ENCODE measurements at regions not wholly inside any gene's neighbourhood (a gene's known extent, or its start where the extent isn't known, plus 50 kb on each side); places are given as distances from the start of the nearest gene placed in this dataset.

GRCh38 chr5:152487130-152487529 lies 82.1 kb upstream of the NMUR2 start:
- Histone ChIP-seq H3K36me3 (no peaks in the 10 kb centered on the region), H3K27ac (no peak overlapping the region), H3K4me3 (no peak overlapping the region), H3K4me1 (no peaks in the 10 kb centered on the region), H3K9me3 (no peaks in the 10 kb centered on the region), H3K27me3 (no peaks in the 10 kb centered on the region)
- WGBS, 2 donors: 53 to 58% methylated on average over 5 of the region's 5 CpGs
- TF ChIP-seq POLR2A (IDR thresholded peaks at IDR 0.05) (no peak), EP300 (IDR thresholded peaks at IDR 0.05) (no peak), CTCF (IDR thresholded peaks at IDR 0.05) (no peak)
- DNase-seq (ENCODE audit: low spot score in 2 of 2): no peak

- H3K27me3 ChIP-seq: no peaks in the 10 kb centered on the region
- H3K27ac ChIP-seq: no peak overlapping the region
- TF ChIP-seq POLR2A (IDR thresholded peaks at IDR 0.05) (no peak), CTCF (IDR thresholded peaks at IDR 0.05) (no peak), EP300 (IDR thresholded peaks at IDR 0.05) (no peak)
- no peaks in the 10 kb centered on the region for H3K4me1 ChIP-seq
- 62 to 67% methylated on average over 2 of the region's 2 CpGs for WGBS, 2 donors
- H3K9me3 ChIP-seq: no peaks in the 10 kb centered on the region
- no peak overlapping the region for H3K4me3 ChIP-seq
- DNase-seq (ENCODE audit: low spot score in 2 of 2): no peak
- no peaks in the 10 kb centered on the region for H3K36me3 ChIP-seq
Measured at GRCh38 chr5:152488869-152489268, 83.8 kb upstream of the NMUR2 start.

GRCh38 chr5:152499814-152500535 lies 94.9 kb upstream of the NMUR2 start:
- no peak overlapping the region for H3K27ac ChIP-seq
- H3K4me1 ChIP-seq: no peaks in the 10 kb centered on the region
- 37 to 51% methylated on average over 4 of the region's 4 CpGs for WGBS, 2 donors
- DNase-seq (ENCODE audit: low spot score in 2 of 2): no peak
- H3K9me3 ChIP-seq: no peaks in the 10 kb centered on the region
- TF ChIP-seq POLR2A (IDR thresholded peaks at IDR 0.05) (no peak), EP300 (IDR thresholded peaks at IDR 0.05) (no peak), CTCF (IDR thresholded peaks at IDR 0.05) (no peak)
- no peak overlapping the region for H3K4me3 ChIP-seq
- H3K36me3 ChIP-seq: no peaks in the 10 kb centered on the region
- H3K27me3 ChIP-seq: no peaks in the 10 kb centered on the region

GRCh38 chr5:152501294-152501693 lies 96.2 kb upstream of the NMUR2 start:
- Histone ChIP-seq H3K4me3 (no peak overlapping the region), H3K4me1 (no peaks in the 10 kb centered on the region), H3K27me3 (no peaks in the 10 kb centered on the region), H3K9me3 (no peaks in the 10 kb centered on the region), H3K27ac (no peak overlapping the region), H3K36me3 (no peaks in the 10 kb centered on the region)
- DNase-seq (ENCODE audit: low spot score in 2 of 2): no peak
- 95% methylated on average over 2 of the region's 2 CpGs for WGBS, 2 donors
- TF ChIP-seq CTCF (IDR thresholded peaks at IDR 0.05): no peak

- DNase-seq (ENCODE audit: low spot score in 2 of 2): no peak
- TF ChIP-seq POLR2A (IDR thresholded peaks at IDR 0.05) (no peak), CTCF (IDR thresholded peaks at IDR 0.05) (no peak), EP300 (IDR thresholded peaks at IDR 0.05) (no peak)
- no peak overlapping the region for H3K27ac ChIP-seq
- H3K36me3 ChIP-seq: no peaks in the 10 kb centered on the region
- H3K4me3 ChIP-seq: no peak overlapping the region
- H3K9me3 ChIP-seq: no peaks in the 10 kb centered on the region
- H3K4me1 ChIP-seq: no peaks in the 10 kb centered on the region
- H3K27me3 ChIP-seq: no peaks in the 10 kb centered on the region
- WGBS, 2 donors: 94 to 95% methylated on average over 3 of the region's 3 CpGs
Measured at GRCh38 chr5:152503206-152503605, 98.1 kb upstream of the NMUR2 start.
